Astrocyte of the hippocampus (primary cell): ENCODE measurements at regions not wholly inside any gene's neighbourhood (a gene's known extent, or its start where the extent isn't known, plus 50 kb on each side); places are given as distances from the start of the nearest gene placed in this dataset.

Source experiments
- DNase-seq: peaks from one replicate; pipeline ENCODE4 v3.0.0; 2011; ENCODE audit warnings: low read depth, low spot score

DNA sequence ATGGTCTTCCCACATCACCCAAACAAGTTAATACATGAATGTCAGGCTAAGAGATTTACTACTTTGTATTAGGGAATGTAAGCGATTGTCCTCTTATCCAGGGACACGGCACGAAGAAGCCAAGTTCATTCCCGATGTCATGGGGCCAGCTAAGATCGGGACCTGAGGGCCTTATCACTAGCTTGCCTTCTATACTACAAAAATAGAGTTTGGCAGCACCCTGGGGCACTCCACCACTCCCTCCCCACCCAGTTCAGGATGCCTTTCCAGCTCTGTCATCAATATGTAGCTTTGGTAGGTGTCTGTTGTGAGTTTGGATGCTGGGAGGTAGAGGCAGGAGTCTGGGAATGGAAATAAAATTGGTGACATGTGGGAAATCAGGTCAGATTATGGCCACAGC, 197.5 kb downstream of the ATG4C start:
- DNase-seq: no peak

DNA sequence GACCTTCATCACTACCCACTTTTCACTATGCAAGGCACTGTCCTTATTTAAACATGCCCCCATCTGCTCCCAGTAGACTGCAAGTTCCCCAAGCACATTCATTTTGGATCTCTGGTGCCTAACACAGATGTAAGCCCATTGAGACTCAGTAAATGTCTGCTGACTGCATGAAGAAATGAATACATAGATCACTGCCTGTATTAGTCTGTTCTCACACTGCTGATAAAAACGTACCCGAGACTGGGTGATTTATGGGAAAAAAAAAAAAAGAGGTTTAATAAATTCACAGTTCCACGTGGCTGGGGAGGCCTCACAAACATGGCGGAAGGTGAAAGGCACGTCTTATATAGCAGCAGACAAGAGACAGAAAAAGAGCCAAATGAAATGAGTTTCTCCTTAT, 204.9 kb downstream of the ATG4C start:
- DNase-seq: no peak

DNA sequence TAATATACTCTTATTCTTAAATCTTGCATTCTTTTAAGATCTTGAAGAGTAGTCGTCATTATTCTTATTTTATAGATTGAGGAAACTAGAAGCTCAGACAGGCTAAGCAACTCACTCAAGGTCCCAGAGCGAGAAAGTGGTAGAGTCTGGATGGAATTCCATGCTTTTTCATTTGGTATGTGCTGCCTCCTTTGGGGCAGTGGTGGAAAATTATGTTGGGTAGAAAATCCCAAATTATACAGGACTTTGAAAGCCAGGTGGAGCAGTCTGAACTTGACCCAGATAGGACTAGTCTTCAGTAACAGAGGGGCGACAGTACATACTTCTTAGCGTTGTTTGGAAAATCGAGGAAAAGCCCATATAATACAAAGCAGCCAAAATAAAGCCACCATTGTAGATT, 205.6 kb downstream of the ATG4C start:
- no peak for DNase-seq

DNA sequence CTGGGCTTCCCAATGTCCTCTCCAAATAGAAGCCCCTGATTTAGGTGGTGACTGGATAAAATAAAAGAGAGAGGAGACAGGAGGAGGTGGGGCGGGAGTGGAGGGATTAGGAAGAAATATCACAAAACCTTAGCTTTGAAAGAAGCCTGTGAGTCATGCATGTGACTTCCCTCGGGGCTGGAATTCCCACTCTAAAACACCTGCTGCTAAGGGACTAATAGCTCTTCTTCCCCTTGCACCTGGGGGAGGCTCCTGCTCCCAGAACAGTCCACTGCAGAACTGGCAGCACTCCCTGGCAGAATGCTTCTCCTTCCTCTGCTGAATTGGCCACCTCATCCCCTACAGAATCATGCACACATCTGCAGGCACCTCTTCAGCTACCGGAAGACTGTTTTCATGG, 207.2 kb downstream of the ATG4C start:
- no peak for DNase-seq

DNA sequence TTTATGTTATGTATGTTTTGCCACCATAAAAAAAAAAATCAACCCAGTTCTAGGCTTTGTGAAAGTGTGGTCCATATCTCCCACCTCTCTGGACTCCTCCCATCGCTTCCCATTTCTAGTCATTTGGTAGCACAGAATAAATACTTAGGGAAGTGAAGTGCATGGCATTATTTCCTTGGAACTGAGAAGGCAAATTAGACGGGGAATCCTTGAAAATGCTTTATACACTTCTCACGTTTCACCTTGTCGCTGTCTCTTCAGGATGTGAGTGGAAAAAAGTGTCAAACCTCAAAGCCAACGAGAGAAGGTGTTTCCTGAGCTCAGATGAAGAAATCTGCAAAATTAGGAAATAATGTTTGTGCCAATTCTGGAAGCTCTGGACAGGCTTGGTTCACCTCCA, 209.9 kb downstream of the ATG4C start:
- no peak for DNase-seq

DNA sequence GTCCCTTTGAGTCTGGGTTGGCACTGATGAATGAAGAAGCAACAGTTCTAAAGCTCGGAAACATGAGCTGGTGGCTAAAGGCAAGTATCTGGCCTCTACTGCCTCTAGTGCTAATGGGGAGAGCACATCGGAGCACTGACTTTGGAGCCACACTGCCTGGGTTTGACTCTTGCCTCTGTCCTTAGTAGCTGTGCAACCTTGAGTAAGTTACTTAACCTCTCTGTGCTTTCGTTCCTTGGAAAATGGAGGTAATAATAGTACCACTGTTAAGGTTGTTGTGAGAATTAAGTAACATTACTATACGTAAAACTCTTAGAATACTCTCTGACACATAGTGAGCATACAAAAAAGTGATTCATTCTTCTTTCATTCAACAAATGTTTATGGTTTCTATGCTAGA, 211.2 kb downstream of the ATG4C start:
- no peak for DNase-seq

DNA sequence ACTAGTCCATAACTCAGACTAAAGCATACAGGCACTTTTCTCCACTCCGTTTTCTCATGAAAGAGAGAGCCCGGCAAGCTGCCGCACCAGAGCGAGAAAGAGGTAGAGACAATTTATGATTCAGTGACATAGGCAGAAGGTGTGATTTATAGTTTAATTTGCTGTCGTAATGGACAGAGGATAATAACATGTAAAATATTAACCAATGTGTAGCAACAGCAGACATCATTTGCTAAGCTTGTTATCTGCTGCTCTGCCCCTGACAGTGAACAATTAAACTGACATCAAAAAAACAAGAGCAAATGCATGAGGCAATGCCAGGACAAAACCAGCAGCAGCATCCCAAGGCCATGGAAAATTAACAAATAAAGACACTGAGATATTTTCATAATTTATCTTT, 214.0 kb downstream of the ATG4C start:
- no peak for DNase-seq

DNA sequence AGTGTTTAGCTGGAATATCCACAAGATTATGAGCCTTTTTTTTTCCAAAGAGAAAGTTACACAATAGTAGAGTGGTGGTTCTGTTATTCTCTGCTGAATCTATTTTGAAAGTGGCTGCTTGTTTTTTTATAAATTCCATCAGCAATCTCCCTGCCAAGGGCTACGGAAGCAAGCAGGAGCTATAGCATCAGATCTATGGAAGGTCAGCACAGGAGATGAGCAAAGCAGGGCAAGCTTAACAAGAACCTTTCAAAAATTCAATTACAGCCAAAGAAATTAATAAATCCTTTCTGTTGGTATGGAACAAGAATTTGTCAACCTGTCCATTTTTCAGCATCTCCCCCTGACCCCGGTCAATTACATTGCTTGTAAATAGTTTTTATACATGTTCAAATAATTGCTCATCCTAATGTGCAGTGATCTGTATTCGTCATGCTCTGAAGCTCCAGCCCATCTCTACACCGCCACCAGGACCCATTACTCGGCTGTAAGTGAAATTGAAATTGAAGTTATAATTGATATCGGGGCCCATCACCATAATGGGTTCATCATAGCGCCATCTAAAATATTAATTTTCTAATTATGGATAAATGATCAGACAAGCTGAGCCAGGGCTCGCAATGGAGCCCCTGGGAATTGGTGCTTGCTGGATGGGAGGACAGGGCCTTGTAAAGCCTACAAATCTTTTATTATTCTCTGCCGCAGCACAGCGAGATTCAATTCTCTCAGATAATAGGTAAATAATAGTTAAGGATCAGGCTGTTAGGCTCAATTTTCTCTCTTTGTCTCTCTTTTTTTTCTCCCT, 215.1 kb downstream of the ATG4C start:
- no peak for DNase-seq

DNA sequence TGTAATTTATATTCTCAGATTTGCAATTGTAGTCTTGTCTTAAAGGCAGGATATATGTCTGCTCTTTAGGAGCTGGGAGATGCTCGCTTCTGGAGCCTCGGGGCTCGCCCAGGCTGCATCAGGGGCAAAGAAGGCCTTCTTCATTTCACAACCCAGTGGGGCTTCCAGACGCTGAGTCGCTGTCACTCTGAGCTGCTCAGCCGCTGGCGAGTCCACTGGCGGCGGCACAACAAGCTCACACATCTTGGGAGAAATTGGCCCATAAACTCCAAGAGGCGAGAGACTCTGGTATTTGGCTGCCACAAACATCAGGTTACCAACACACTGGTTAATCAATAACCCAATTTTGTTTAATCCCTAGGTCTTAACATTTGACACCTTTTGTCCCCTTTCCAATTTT, 216.6 kb downstream of the ATG4C start:
- no peak for DNase-seq

DNA sequence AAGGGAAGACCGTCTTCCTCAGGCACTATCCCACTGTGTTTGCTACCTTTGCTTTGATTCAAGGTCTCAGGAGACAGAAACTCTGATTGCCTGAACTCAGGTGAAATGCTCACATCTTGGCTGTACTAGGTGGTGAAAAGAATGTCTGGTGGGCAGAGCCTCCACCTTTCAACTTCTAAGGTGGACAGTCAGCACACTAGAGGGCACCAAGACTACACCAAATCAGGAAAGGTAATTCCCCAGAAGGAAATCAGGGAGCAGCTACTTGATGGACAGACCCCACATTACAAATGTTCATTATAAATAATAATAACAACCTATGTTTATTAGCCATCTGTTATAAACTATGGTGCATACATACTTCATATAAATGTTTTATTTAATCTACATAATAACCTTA, 220.9 kb downstream of the ATG4C start:
- peak; percentile 56 for DNase-seq

DNA sequence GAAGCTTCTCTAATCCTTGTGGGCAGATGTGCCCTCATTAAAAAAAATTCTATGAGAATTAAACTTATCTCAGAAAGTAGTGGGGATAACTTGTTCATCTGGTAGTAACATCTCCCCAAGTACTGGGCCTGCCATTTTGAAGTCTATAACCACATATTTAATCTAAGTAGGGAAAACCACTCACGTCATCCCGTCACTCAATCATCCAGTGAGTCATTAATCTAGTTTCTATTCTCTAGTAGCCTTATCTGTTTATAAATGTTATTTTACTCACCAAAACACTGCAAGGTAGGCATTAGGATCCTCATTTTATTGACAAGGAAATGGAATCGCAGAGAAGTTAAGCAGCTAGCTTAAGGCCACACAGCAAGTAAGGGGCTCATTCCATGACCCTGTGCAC, 221.9 kb downstream of the ATG4C start:
- DNase-seq: no peak

DNA sequence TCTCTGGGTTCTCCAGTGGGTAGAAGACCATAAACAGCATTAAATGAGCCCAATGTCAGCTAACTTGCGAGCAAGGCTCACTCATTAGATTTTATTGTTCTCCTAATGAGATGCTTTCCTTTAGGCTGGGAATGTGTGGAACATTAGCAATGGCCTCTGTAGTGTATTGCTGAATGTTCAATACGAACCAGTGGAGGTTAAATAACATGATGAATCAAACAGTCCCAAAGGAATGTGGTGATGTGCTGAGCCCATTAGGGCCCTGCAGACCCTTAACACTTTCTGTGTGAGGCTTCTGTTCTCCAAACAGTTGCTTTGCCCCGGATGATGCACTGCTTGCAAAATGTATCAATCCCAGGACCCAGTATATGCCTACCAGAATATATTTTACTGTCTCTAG, 225.5 kb downstream of the ATG4C start:
- no peak for DNase-seq

DNA sequence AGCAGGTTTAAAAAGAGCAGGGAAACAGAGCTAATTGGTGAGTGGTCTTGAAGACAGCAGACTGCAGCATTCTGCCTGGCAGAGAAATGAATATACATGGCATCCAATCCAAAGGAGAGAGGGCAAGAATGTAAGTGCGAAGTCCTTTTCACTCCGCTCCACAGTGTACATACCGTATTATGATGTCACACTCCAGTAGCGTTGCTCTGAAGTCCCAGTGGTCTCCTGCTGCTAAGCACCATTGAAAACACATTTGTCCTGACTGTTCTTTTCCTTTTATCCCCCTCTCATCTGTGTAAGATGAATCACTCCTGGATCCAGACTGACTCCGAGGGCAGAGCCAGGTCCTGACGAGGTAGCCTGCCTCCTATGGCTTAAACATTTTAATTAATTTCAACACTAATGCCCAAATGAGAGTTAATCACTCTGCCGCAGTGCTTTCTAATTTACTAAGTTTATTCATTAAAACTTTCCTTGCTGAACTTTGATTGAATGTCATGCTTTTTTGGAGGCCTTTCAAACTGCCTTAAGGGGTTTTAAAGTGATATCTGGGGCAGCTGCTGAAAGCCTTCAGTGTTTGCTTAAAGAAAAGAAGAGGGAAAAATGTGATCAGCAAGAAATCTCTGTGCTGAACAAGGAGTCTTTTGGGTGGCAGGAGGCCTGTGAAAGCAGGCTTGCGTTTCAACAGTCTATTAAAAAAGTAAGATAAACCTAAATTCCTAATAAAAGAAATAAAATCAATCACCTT, 227.2 kb downstream of the ATG4C start:
- peak; percentile 83 for DNase-seq

DNA sequence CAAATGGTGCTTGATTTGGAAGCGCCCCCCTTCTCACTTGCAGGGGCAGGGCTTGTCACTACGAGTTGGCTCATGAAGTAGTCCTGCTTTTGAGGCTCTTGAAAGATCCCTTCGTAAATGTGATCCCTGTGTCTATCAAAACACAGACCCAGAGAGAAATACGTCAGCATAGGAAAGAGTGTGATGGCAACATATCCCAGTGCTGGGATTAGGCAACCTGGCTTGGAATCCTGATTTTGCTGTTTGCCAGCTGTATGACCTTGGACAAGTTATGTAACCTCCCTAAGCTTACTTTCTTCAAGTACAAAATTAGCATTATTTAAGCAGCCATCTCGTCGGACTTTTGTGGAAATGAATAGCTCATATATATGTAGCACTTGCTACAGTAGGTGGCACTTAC, 228.4 kb downstream of the ATG4C start:
- no peak for DNase-seq

DNA sequence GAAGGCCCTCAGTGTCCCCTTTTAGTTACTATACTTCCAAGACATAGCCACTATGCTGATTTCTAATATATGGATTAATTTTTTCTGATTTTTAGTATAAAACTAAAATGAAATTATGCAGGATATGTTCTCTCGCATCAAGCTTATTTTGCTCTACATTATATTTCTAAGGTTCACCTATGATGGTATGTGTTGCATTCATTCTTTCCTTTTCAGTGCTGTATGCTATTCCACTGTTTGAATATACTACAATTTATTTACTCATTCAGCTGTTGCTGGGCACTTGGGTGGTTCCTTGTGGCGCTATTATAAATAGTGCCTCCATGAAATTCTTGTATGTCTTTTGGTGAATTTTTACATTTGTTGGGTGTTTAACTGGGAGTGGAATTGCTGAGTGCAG, 230.3 kb downstream of the ATG4C start:
- no peak for DNase-seq

DNA sequence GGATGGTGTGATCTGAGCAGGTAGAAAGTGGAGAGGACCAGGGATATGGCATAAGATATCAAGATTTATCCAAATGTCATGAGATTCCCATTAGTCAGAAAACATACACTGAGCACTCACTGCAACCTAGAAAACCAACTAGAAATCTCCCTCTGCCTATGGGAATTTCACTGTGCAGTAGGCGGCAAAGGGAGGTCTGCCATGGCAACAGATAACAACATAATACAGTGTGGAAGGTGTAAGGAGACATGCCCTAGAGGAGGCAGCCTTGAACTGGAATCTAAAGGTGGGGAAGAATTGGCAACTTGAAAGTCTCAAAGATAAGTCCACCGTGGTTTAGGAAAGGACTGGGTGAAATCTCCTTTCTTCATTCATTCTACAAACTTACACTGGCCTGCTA, 238.4 kb downstream of the ATG4C start:
- no peak for DNase-seq

DNA sequence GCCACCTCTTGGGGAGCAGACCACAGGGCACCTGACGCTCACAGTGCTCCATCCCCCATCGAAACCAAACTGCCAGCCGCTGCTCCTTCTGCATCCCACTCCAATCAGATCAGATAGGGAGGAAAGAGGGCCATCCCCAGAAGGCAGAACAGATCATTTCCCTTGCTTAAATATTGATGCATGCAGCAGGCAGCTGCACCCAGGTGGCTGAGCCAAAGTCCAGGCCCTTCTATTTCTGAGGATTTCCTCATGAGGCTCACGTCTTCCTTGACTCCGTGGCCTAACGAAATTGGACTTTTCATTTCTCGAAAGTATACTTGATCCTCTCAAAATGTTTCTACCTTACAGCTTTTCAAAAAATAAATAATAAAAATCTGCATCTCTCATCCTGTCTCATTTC, 239.2 kb downstream of the ATG4C start:
- DNase-seq: no peak

DNA sequence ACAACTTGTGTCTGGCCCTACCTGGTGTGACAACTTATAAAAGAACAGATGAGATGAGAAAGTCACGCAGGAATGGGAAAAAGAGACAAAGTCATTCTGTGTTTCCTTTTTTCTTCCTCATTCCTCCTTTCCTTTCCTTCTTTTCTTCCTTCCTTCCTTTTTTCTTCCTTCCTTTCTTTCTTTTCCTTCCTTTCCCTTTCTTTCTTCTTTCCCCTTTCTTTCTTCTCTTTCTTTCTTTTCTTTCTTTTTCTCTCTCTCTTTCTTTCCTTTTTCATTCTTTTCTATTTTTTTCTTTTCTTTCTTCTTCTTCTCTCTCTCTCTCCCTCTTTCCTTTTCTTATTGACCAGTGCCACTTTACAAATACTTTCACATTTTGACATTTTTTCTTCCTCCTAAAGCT, 239.7 kb downstream of the ATG4C start:
- no peak for DNase-seq

DNA sequence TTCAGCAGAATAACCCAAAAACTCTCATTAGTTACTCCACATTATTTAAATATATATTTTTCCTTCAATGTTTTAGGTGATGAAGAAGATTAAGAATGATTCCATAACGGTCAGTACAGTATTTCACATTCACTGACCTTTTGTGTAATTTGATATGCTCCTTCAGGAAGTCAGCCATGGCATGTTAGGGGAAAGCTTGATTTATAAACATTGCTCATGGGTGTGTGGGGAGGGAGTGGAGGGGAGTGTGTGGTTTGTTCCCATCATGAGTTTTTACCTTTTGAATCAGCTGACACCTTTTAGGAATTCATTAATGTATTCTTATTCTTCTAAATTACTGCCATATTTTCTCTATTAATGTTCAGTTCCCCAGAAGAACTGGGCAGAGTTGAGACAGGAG, 240.2 kb downstream of the ATG4C start:
- DNase-seq: peak; percentile 35

DNA sequence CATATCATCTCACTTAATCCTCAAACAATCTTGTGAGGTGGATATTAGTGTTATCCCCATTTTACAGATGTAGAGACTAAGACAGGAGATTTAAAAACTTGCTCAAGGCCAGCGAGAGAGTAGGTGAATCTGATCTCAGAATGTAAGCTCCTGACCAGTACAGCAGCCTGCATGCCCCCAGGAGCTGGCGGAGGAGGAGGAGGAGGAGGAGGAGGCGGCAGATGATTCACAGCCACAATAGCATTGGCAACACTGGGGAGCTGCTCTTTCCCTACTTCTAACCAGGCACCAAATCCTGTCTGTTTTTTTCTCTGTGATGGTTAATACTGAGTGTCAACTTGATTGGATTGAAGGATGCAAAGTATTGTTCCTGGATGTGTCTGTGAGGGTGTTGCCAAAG, 243.2 kb downstream of the ATG4C start:
- no peak for DNase-seq

DNA sequence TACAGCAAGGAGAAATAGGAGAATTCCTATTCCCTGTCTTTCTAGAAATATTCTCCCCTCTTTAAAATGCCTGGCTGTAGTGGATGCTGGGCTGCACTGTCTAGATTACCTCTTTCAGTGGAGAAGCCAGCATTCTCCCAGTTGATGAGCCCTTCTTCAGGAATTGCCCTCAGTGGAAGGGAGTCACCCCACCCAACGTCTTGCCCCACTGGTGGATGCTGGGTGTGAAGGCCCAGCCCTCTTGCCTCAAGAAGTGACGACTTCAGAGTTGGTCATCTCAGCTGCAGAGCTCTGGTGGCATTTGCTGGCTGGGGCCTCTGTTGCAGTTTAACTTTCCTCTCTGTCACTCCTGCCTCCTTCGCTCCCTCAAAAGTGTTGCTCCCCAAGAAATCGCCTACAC, 248.2 kb downstream of the ATG4C start:
- DNase-seq: no peak

DNA sequence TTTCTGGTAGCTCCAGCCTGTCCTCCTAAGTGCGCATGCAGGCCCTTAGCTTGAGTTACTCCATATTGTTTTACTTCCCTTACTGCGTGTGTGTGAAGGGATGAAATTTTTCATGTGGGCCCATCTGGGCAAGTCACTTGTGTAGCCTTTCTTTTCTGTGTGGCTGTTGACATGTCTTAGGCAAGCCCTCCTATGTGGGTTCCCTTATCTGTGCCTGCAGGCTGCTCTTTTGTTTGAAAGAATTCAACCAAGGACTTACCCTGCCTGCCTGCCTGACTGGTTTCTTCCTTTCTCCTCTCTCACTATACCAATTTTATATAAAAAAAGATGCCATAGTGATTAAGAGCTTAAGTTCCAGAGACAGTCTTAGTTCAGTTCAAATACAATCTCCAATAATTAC, 249.3 kb downstream of the ATG4C start:
- peak; percentile 46 for DNase-seq

DNA sequence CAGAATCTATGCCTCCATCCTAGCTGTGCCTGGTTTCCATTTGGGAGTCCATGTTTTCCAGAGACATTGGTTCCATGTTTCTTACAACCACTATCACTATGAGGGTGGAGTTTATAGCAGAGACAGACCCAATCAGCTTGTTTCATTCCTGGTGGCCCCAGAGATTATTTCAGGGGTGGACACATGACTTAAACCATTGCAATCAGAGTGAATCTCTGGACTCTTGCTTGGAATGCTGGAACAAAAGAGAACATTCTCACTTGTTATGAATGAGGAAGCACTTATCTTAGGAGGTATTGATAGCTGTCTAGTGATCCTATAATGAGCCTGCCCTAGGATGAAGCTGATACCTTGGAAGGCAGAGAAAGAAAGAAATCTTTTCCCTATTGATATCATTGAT, 250.3 kb downstream of the ATG4C start:
- no peak for DNase-seq
